Chondrocyte (in vitro differentiated cells): ENCODE measurements at regions not wholly inside any gene's neighbourhood (a gene's known extent, or its start where the extent isn't known, plus 50 kb on each side); places are given as distances from the start of the nearest gene placed in this dataset.

Source experiments
- DNase-seq: peaks from one replicate; pipeline ENCODE4 v3.0.0; 2021; ENCODE audit warnings: mixed read lengths, low spot score
- H3K27ac Mint-ChIP-seq: one replicate; pipeline ENCODE4 v1.8.0; 2021; ENCODE audit warnings: mild to moderate bottlenecking, moderate library complexity, mixed read lengths; ENCODE audit not compliant: unreplicated experiment
- H3K27me3 Mint-ChIP-seq: 2 replicates; pipeline ENCODE4 v1.8.0; 2021; ENCODE audit warnings: low read depth, mixed read lengths
- H3K36me3 Mint-ChIP-seq: 2 replicates; pipeline ENCODE4 v1.8.0; 2021; ENCODE audit warnings: low read depth, mixed read lengths
- H3K4me1 Mint-ChIP-seq: 2 replicates; pipeline ENCODE4 v1.8.0; 2021; ENCODE audit warnings: low read depth, mild to moderate bottlenecking, mixed read lengths
- H3K4me3 Mint-ChIP-seq: one replicate; pipeline ENCODE4 v1.8.0; 2021; ENCODE audit warnings: mild to moderate bottlenecking, moderate library complexity, mixed read lengths; ENCODE audit not compliant: unreplicated experiment
- H3K9me3 Mint-ChIP-seq: 2 replicates; pipeline ENCODE4 v1.8.0; 2021; ENCODE audit warnings: low read depth, mixed read lengths
- TF ChIP-seq, protein P1 (sequence below): fragments of 200-600 bp; sonication (generic); IDR thresholded peaks from 2 replicates; pipeline ENCODE4 v1.5.0; 2021; ENCODE audit warnings: antibody characterized with exemption, mild to moderate bottlenecking, moderate library complexity

DNA sequence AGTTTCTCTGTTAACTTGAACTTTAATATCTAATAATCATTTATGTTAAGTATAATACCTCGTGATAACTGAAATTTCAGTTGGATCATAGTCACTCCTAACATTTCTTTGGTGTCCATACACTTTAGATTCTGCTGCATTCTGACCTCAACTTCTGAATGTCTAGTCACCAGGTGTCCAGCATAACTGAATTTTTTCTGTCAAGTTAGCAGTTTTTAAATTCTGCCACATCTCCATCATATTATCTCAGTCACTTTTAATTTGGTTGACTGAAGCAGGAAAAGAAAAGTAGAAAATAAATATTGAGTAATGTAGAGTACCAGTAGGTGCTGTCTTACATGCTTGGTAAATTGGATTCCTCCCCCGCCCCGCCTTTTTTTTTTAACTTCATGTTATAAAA, 128.6 kb downstream of the TANC2 start:
- no peak for DNase-seq
- Mint-ChIP-seq H3K27me3 (no peaks in the 10 kb centered on the region), H3K4me3 (no peak overlapping the region), H3K4me1 (peaks cover 10% of the 10 kb centered on the region), H3K36me3 (peaks cover 3% of the 10 kb centered on the region), H3K9me3 (peaks cover 4% of the 10 kb centered on the region), H3K27ac (no peak overlapping the region)
- TF ChIP-seq, protein P1, sequence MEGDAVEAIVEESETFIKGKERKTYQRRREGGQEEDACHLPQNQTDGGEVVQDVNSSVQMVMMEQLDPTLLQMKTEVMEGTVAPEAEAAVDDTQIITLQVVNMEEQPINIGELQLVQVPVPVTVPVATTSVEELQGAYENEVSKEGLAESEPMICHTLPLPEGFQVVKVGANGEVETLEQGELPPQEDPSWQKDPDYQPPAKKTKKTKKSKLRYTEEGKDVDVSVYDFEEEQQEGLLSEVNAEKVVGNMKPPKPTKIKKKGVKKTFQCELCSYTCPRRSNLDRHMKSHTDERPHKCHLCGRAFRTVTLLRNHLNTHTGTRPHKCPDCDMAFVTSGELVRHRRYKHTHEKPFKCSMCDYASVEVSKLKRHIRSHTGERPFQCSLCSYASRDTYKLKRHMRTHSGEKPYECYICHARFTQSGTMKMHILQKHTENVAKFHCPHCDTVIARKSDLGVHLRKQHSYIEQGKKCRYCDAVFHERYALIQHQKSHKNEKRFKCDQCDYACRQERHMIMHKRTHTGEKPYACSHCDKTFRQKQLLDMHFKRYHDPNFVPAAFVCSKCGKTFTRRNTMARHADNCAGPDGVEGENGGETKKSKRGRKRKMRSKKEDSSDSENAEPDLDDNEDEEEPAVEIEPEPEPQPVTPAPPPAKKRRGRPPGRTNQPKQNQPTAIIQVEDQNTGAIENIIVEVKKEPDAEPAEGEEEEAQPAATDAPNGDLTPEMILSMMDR: no peak

DNA sequence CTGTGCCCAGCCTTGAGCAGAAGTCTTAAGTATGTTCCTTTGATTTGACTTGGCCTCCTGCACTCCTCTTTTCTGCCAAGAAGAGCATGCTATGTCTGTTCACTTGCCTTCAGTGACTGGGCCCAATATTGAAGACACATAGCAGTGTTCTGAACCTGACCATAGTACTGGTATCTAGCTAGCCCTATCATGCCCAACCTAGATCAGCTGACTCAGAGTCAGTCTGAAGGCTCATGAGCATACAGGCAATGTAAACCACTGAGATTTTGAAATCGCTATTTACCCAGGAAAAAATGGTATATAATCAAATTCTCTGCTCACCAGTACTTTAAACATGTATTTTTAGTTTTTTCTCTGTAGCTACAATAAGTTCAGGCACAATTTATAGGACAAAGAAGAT, 129.4 kb downstream of the TANC2 start:
- no peak for DNase-seq
- no peak overlapping the region for H3K4me3 Mint-ChIP-seq
- no peaks in the 10 kb centered on the region for H3K27me3 Mint-ChIP-seq
- TF ChIP-seq, protein P1: no peak
- peaks cover 10% of the 10 kb centered on the region for H3K4me1 Mint-ChIP-seq
- H3K27ac Mint-ChIP-seq: no peak overlapping the region
- H3K36me3 Mint-ChIP-seq: peaks cover 3% of the 10 kb centered on the region
- peaks cover 4% of the 10 kb centered on the region for H3K9me3 Mint-ChIP-seq

DNA sequence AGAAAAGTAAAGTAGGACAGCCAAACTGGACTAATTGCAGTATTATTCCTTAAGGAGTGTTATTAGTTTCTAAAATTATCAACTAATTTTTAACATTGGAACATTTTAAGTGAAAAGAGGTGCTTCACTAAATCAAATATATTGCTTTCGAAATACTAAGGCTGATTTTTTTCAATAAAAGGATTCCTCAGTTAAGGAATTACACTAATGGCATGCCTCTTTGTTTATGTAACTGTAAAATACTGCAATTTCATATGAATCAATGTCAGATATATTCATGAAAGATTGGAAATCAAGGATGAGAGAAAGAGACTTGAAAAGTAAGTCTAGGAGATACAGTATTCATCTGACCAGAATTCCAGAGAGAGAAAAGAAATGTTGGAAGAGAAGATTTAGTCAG, 129.8 kb downstream of the TANC2 start:
- H3K9me3 Mint-ChIP-seq: peaks cover 4% of the 10 kb centered on the region
- no peaks in the 10 kb centered on the region for H3K27me3 Mint-ChIP-seq
- no peak overlapping the region for H3K27ac Mint-ChIP-seq
- TF ChIP-seq, protein P1: no peak
- H3K36me3 Mint-ChIP-seq: peaks cover 3% of the 10 kb centered on the region
- no peak for DNase-seq
- H3K4me1 Mint-ChIP-seq: peaks cover 10% of the 10 kb centered on the region
- no peak overlapping the region for H3K4me3 Mint-ChIP-seq

DNA sequence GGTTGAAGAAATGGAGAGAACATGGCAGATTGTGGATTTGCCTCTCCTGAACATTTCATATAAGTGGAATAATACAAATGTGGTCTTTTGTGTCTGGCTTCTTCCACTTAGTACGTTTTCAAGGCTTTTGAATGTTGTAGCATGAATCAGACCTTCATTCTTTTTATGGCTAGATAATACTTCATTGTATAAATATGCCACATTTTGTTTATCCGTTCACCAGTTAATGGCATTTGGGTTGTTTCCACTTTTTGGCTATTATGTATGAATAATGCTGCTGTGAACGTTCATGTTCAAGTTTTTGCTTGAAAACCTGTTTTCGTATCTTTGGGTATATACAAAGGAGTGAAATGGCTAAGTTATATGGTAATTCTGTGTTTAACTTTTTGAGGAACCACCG, 130.4 kb downstream of the TANC2 start:
- TF ChIP-seq, protein P1: no peak
- Mint-ChIP-seq H3K4me3 (no peak overlapping the region), H3K27me3 (no peaks in the 10 kb centered on the region), H3K4me1 (peaks cover 10% of the 10 kb centered on the region), H3K27ac (no peak overlapping the region), H3K9me3 (peaks cover 4% of the 10 kb centered on the region), H3K36me3 (peaks cover 3% of the 10 kb centered on the region)
- no peak for DNase-seq

DNA sequence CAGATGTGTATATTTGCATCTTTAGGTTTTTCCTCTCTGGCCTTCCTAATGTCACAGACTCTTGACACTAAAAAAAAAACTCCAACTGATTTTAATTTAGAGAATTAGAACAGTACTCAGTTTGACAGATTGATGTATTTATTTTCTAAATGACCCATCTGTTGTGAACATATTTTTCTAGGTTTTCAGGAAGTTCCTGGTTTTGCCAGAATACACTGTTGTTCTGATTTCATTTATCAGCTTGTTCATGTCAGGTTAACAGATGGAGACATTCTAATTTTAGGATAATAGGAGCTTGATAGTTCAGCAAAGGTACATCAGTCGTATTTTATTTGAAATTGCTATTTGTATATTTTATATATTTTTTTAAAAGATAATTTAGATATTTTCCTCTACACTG, 133.4 kb downstream of the TANC2 start:
- no peaks in the 10 kb centered on the region for H3K36me3 Mint-ChIP-seq
- no peak overlapping the region for H3K27ac Mint-ChIP-seq
- no peaks in the 10 kb centered on the region for H3K27me3 Mint-ChIP-seq
- H3K4me3 Mint-ChIP-seq: no peak overlapping the region
- TF ChIP-seq, protein P1: no peak
- H3K9me3 Mint-ChIP-seq: no peaks in the 10 kb centered on the region
- DNase-seq: no peak
- H3K4me1 Mint-ChIP-seq: peaks cover 10% of the 10 kb centered on the region
